ENCODE measurements at regions not wholly inside any gene's neighbourhood (a gene's known extent, or its start where the extent isn't known, plus 50 kb on each side); places are given as distances from the start of the nearest gene placed in this dataset.
"Not testable (repeated sequence)": the region's sequence is repeated elsewhere in the genome, so short reads cannot be mapped to it uniquely, and the experiment has no call there.

DNA sequence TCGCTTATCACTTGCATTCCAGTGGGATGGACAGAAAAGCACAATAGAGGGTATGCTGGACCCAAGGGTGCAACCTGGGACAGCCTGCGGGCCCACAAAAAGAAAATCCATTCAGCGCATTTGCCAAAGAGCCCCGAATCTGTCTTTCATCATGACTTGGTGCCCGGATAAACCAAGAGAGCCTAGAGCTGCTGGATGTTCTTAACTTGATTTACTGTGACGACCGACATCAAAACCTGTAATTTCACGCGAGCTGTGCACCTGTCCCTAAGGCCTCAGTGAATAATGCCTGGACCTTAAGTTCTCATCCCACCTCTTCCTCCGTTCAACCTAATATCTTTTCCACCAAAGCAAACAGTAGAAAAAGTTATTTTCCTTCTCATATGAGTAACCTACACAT, 115.5 kb upstream of the ACKR3 start:
- H3K9me3 Mint-ChIP-seq, result peaks cover 4% of the 10 kb centered on the region
- H3K4me1 Mint-ChIP-seq (ENCODE audit: low read depth), result no peaks in the 10 kb centered on the region
- peaks cover 4% of the 10 kb centered on the region for H3K27me3 Mint-ChIP-seq (ENCODE audit: low read depth)
- H3K4me3 Mint-ChIP-seq, result no peak overlapping the region
- H3K36me3 Mint-ChIP-seq (ENCODE audit: low read depth), result no peaks in the 10 kb centered on the region
- H3K27ac Mint-ChIP-seq, result no peak overlapping the region

DNA sequence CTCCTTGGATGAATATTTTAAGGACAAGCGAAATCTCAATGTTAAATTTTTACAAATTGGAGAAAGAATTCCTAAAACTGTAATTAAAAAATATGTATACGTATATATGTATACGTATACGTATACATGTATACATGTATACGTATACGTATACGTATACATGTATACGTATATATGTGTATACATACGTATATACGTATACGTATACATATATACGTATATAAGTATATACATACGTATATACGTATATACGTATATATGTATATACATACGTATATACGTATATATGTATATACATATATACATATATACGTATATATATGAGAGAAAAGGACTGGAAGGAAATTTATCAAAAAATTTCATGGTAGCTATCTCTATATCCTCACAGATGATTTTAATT, 110.2 kb upstream of the ACKR3 start:
- no peaks in the 10 kb centered on the region for H3K4me1 Mint-ChIP-seq (ENCODE audit: low read depth)
- H3K27me3 Mint-ChIP-seq (ENCODE audit: low read depth), result no peaks in the 10 kb centered on the region
- peaks cover 4% of the 10 kb centered on the region for H3K9me3 Mint-ChIP-seq
- no peaks in the 10 kb centered on the region for H3K36me3 Mint-ChIP-seq (ENCODE audit: low read depth)
- no peak overlapping the region for H3K27ac Mint-ChIP-seq
- no peak overlapping the region for H3K4me3 Mint-ChIP-seq

DNA sequence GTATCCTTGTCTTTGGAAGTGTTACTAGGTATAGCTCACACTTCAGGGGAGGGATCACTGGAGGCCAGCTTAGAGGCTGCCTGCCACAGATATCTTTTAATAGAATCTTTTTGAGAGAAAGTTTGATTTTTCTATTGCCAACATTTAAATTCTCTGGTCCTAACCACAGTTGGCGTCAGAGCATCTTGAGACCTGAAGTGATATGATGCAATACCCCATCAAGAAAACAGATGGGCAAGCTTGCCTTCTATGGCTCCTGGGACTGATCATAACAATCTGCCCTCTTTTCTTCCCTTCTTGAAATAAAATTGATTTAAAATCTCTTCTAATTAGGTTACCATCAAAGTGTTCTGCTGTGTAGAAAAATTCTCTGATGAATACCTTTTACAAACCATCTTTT, 105.5 kb upstream of the ACKR3 start:
- no peak overlapping the region for H3K27ac Mint-ChIP-seq
- H3K4me1 Mint-ChIP-seq (ENCODE audit: low read depth), result no peaks in the 10 kb centered on the region
- H3K9me3 Mint-ChIP-seq, result peaks cover 14% of the 10 kb centered on the region
- H3K36me3 Mint-ChIP-seq (ENCODE audit: low read depth), result no peaks in the 10 kb centered on the region
- H3K4me3 Mint-ChIP-seq, result no peak overlapping the region
- H3K27me3 Mint-ChIP-seq (ENCODE audit: low read depth), result no peaks in the 10 kb centered on the region

DNA sequence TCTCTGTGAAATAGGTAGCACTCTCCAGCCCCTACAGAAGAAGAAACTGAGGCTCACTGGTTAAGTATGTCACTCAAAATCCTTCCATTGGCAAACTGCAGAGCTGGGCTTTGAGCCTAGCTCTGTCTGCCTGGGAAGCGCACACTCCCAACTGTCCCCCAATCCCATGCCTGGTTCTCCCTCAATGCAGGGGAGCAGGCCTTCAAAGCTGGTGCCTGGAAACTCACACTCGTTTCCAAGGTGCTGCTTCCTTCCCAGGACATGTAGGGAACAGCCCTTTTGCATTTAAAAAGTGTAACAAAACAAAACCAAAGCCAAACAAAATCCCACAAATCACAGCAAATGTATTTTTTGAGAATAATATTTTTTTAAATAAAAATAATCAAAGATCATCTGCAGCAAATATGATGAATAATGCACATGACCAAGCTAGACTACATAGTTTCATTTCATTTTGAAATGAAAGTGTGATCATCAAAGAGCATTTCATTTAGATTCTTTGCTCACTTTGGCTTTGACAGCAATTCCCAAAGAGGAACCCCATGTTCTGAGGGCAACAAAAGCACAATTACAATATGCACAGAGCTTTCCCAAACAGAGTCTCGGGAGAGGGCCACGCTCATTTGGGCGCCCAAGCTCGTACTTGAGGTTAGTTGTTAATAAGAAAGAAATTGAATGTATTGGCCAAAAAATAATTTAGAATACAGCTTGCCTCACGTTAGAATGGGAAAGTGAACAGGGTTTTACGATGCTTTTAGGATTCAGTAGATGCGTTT, 96.7 kb upstream of the ACKR3 start:
- Mint-ChIP-seq H3K9me3 (no peaks in the 10 kb centered on the region), H3K27me3 (ENCODE audit: low read depth) (peaks cover 11% of the 10 kb centered on the region), H3K4me1 (ENCODE audit: low read depth) (no peaks in the 10 kb centered on the region), H3K36me3 (ENCODE audit: low read depth) (no peaks in the 10 kb centered on the region), H3K4me3 (no peak overlapping the region), H3K27ac (no peak overlapping the region)

DNA sequence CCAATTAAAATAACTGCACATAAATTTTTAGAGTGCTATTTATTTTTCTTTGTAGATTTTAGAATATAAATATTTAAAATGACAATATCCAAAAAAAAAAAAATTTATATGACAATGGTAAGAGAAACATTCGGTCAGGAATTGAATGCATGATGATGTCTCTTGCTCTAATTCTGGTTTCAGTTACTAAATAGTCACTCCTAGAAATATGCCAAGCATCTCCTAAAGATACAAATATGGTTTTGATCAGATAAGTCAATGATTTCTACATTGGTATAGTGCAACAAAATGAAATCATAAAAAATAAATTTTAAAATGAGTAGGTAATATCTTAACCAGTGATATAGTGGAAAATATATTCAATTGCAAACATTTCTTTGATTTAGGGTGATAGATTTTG, 95.9 kb upstream of the ACKR3 start:
- Mint-ChIP-seq H3K9me3 (no peaks in the 10 kb centered on the region), H3K36me3 (ENCODE audit: low read depth) (no peaks in the 10 kb centered on the region), H3K4me3 (no peak overlapping the region), H3K4me1 (ENCODE audit: low read depth) (no peaks in the 10 kb centered on the region), H3K27ac (no peak overlapping the region), H3K27me3 (ENCODE audit: low read depth) (peaks cover 13% of the 10 kb centered on the region)

DNA sequence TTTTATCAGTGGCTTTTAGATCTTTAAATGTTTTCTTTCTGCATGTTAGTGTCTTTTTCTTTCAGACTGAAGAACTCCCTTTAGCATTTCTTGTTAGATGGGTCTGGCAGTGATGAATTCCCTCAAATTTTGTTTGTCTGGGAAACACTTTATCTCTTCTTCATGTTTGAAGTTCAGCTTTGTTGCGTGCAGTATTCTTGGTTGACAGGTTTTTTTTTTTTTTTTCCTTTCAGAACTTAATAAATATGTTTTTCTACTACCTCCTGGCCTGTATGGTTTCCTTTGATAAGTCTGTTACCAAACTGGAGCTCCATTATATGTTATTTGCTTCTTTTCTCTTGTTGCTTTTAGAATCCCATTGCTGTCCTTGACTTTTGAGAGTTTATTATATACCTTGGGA, 89.8 kb upstream of the ACKR3 start:
- no peaks in the 10 kb centered on the region for H3K4me1 Mint-ChIP-seq (ENCODE audit: low read depth)
- H3K27ac Mint-ChIP-seq, result no peak overlapping the region
- H3K4me3 Mint-ChIP-seq, result no peak overlapping the region
- peaks cover 16% of the 10 kb centered on the region for H3K9me3 Mint-ChIP-seq
- H3K36me3 Mint-ChIP-seq (ENCODE audit: low read depth), result peaks cover 1% of the 10 kb centered on the region
- peaks cover 30% of the 10 kb centered on the region for H3K27me3 Mint-ChIP-seq (ENCODE audit: low read depth)

DNA sequence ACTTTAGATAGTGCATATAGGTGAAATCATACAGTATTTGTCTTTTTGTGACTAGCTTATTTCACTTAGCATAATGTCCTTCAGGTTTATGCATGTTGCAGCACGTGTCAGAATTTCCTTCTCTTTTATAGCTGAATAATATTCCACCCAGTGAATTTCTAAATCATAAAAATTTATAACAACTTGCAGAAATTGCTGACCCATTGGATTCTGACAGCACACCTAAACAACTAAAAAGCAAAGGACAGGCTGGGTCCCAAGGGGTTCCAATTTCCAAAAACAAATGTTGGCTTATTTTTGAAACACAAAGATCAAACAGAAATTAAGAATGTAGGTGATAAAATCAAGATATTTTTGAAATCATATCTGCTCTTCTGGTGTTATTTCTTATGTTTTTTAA, 86.5 kb upstream of the ACKR3 start:
- H3K9me3 Mint-ChIP-seq, result peaks cover 16% of the 10 kb centered on the region
- no peak overlapping the region for H3K27ac Mint-ChIP-seq
- H3K4me1 Mint-ChIP-seq (ENCODE audit: low read depth), result no peaks in the 10 kb centered on the region
- H3K27me3 Mint-ChIP-seq (ENCODE audit: low read depth), result peaks cover 19% of the 10 kb centered on the region
- H3K4me3 Mint-ChIP-seq, result no peak overlapping the region
- H3K36me3 Mint-ChIP-seq (ENCODE audit: low read depth), result peaks cover 1% of the 10 kb centered on the region

DNA sequence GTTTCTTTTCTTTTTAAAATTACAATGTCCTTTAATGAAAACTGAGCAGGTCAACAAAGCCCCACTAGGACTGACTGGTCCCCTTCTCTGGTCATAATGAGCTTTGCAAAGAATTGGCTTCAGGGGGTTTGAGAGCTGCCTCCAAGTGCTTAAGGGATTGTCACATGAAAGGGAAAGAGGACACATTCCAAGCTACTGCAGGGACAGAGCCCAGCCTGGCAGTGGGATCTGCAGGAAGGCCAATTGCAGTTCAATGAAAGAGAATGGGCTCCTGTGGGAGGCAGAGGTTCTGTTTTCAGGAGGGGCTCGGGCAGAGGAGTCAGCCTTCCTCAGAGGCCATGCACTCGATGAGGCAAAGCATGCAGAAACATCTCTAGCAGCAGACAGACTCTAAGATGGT, 84.1 kb upstream of the ACKR3 start:
- Mint-ChIP-seq H3K27ac (no peak overlapping the region), H3K9me3 (peaks cover 4% of the 10 kb centered on the region), H3K36me3 (ENCODE audit: low read depth) (no peaks in the 10 kb centered on the region), H3K4me1 (ENCODE audit: low read depth) (no peaks in the 10 kb centered on the region), H3K27me3 (ENCODE audit: low read depth) (peaks cover 12% of the 10 kb centered on the region), H3K4me3 (no peak overlapping the region)

DNA sequence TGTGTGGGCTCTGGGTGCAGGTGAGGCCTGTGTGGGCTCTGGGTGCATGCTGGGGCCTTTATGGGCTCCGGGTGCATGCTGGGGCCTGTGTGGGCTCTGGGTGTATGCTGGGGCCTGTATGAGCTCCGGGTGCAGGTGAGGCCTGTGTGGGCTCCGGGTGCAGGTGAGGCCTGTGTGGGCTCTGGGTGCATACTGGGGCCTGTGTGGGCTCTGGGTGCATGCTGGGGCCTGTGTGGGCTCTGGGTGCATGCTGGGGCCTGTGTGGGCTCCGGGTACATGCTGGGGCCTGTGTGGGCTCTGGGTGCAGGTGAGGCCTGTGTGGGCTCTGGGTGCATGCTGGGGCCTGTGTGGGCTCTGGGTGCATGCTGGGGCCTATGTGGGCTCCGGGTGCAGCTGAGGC, 80.5 kb upstream of the ACKR3 start:
- not testable (repeated sequence) for H3K27me3 Mint-ChIP-seq (ENCODE audit: low read depth); H3K27ac Mint-ChIP-seq; H3K4me1 Mint-ChIP-seq (ENCODE audit: low read depth); H3K9me3 Mint-ChIP-seq; H3K4me3 Mint-ChIP-seq; H3K36me3 Mint-ChIP-seq (ENCODE audit: low read depth)

DNA sequence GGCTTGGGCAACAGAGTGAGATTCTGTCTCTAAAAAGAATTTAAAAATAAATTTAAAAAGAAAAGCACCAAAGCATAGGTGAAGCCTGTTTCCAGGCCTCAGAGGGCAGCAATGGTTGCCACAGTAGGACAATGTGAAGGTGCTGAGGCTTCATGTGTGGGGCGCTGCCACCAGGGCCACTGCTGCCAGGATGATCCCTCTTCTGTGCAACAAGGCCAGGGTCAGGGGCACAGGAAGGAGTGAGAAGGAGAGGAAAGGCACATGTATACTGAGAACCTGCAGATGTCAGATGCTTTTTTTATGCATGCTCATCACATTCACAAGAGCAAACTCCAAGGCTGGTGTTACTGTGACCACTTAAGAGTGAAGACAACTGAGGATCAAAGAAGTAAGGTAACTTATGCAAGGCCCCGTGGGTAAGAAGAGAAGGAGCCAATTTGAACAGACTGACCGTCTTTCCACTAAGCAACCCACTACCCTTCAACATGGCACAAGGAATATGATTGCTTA, 79.7 kb upstream of the ACKR3 start:
- no peak overlapping the region for H3K4me3 Mint-ChIP-seq
- no peaks in the 10 kb centered on the region for H3K36me3 Mint-ChIP-seq (ENCODE audit: low read depth)
- no peak overlapping the region for H3K27ac Mint-ChIP-seq
- peaks cover under 1% of the 10 kb centered on the region for H3K27me3 Mint-ChIP-seq (ENCODE audit: low read depth)
- H3K4me1 Mint-ChIP-seq (ENCODE audit: low read depth), result no peaks in the 10 kb centered on the region
- no peaks in the 10 kb centered on the region for H3K9me3 Mint-ChIP-seq

DNA sequence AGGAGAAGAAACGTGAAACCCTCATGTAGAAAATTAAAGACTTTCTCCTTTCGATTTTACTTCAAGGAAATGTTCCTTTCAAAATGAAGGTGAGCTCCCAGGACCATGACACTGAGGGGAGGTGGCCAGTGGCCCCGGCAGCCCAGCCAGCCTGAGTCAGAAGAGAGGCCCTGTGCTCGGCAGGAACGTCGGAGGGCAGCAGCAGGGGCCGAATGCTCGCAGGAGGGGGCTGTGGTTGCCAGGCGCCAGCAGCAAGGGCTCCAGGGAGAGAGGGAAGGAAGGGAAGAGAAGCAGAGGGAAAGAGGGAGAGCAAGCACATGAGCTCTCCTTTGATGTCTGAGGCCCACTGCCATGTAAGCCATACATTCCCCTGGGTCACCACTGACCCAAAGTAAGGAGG, 73.3 kb upstream of the ACKR3 start:
- no peak overlapping the region for H3K4me3 Mint-ChIP-seq
- no peak overlapping the region for H3K27ac Mint-ChIP-seq
- no peaks in the 10 kb centered on the region for H3K36me3 Mint-ChIP-seq (ENCODE audit: low read depth)
- peaks cover 6% of the 10 kb centered on the region for H3K27me3 Mint-ChIP-seq (ENCODE audit: low read depth)
- no peaks in the 10 kb centered on the region for H3K4me1 Mint-ChIP-seq (ENCODE audit: low read depth)
- H3K9me3 Mint-ChIP-seq, result no peaks in the 10 kb centered on the region

DNA sequence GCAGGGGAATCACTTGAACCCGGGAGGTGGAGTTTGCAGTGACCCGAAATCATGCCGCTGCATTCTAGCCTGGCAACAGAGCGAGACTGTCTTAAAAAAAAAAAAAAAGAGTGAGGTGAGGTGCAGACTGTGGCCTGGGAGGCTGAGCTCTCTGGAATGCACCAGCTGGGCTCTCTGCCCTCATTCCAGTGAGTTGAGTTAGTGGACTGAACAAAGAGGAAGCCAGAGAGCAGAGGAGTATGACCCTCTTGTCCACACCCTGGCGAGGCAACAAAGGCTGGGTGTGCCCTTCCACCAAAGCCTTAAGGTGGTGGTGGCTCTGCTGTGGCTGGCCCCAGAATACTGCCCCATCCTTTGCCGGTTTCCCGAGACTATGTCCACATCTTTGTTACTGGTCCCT, 71.3 kb upstream of the ACKR3 start:
- Mint-ChIP-seq H3K27ac (no peak overlapping the region), H3K27me3 (ENCODE audit: low read depth) (peaks cover 7% of the 10 kb centered on the region), H3K4me1 (ENCODE audit: low read depth) (no peaks in the 10 kb centered on the region), H3K4me3 (no peak overlapping the region), H3K36me3 (ENCODE audit: low read depth) (no peaks in the 10 kb centered on the region), H3K9me3 (no peaks in the 10 kb centered on the region)

DNA sequence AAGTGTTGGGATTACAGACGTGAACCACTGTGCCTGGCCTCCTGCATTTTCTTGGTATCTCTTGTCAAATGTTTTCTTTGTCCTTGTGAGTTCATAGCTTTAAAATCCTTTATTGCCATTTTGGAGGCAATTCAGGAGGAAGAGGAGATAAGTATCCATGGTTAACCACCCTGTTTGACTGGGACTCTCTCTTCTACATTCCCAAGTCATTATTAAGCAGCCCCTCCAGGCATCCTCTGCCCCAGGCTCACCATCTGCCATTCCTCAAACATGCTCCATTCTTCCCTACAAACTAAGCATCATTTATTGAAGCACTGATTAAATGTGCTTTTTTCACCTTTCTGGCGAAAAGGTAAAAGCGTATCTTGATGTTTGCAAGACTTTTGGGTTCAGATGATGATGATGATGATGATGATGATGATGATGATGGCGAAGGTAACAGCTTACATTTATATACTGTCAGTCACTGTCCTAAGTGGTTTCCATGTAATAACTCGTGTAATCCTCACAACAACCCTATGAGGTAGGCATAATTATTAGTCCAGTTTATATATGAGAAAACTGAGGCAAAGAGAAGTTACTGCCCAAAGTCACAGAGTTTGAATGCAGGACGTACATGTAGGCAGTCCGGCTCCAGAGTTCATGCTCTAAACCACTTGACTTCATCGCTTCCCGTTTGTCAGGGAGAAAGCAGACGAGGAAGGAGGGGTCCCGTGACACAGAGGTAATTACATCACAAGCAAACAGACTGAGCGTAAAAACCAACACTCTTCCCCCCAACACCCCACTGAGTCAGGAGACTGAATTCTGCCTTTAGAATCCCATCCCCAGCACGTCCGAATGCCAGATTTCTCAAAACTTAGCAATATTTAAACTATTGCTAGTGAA, 69.7 kb upstream of the ACKR3 start:
- Mint-ChIP-seq H3K9me3 (peaks cover 6% of the 10 kb centered on the region), H3K36me3 (ENCODE audit: low read depth) (no peaks in the 10 kb centered on the region), H3K27me3 (ENCODE audit: low read depth) (peaks cover 14% of the 10 kb centered on the region), H3K4me1 (ENCODE audit: low read depth) (no peaks in the 10 kb centered on the region), H3K4me3 (no peak overlapping the region), H3K27ac (no peak overlapping the region)

DNA sequence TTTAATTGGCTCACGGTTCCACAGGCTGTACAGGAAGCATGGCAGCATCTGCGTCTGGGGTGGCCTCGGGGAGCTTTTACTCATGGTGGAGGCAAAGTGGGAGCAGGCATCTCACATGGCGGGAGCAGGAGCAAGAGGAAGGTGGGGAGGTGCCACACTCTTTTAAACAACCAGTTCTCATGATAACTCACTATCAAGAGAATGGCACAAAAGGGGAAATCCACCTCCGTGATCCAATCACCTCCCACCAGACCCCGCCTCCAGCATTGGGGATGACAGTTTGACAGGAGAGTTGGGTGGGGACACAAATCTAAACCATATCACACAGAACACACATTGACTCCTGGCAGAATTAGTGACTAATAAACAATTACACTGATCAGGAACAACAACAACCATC, 68.6 kb upstream of the ACKR3 start:
- Mint-ChIP-seq H3K36me3 (ENCODE audit: low read depth) (no peaks in the 10 kb centered on the region), H3K27ac (no peak overlapping the region), H3K9me3 (peaks cover 13% of the 10 kb centered on the region), H3K4me3 (no peak overlapping the region), H3K4me1 (ENCODE audit: low read depth) (no peaks in the 10 kb centered on the region), H3K27me3 (ENCODE audit: low read depth) (peaks cover 25% of the 10 kb centered on the region)

DNA sequence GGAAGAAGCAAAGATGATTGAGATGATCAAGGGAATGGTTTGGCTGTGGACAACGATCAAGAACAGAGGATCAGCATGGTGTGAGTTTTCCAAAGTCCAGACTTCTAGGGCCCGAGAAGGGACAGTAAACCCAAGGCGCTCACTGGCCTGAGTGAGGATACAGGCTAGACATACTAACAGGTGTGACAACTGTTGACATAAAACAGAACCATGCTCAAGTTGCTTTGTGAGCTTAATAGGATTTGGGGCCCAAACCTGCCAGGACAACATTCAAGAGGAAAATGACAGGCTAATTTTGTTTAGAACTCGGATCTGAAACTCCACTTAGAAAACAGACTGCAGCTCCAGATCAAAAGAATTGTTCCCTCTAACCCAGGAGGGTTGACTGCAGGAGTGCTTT, 68.1 kb upstream of the ACKR3 start:
- peaks cover 30% of the 10 kb centered on the region for H3K27me3 Mint-ChIP-seq (ENCODE audit: low read depth)
- H3K9me3 Mint-ChIP-seq, result peaks cover 13% of the 10 kb centered on the region
- no peaks in the 10 kb centered on the region for H3K36me3 Mint-ChIP-seq (ENCODE audit: low read depth)
- no peaks in the 10 kb centered on the region for H3K4me1 Mint-ChIP-seq (ENCODE audit: low read depth)
- H3K27ac Mint-ChIP-seq, result no peak overlapping the region
- no peak overlapping the region for H3K4me3 Mint-ChIP-seq

Measured in T-helper 1 cell treated with Interleukin-12 subunit alpha and Interleukin-12 subunit beta and Interleukin-4 antibody, amounts not matched to agents 30 μg/mL and 1 μg/mL, for 36 hours (primary cell).